ENCODE measurements at regions not wholly inside any gene's neighbourhood (a gene's known extent, or its start where the extent isn't known, plus 50 kb on each side); places are given as distances from the start of the nearest gene placed in this dataset.

DNA sequence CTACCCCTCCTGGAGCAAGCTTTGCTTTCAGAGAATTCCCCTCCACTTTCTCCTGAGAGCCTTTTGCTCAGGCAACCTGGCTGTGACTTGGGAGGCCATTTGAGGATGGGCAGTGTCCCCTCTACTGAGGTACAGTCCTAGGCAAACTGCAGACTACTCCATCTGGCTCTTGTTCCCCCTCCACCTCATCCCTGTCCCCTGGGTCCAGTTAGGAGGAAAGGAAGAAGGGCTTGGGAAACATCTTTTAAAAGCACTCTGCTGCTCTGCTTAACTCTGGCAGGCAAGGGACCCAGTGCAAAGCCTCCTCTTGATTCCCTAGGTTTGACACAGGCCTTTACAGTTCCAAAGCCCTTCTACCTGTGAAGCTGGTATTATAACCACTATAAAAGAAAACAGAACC lies 108.2 kb downstream of the NAV1 start:
- Histone ChIP-seq H2BK12ac (ENCODE audit: low read length in 2 of 2) (peak overlapping the region in 1 of 2 experiments; percentile 62), H3K27me3 (ENCODE audit: control insufficient read depth in 1 of 2, insufficient read depth in 1 of 2, low read length in 2 of 2) (no peaks in the 10 kb centered on the region), H4K8ac (ENCODE audit: low read length) (no peak overlapping the region), H3K4me1 (ENCODE audit: control insufficient read depth, insufficient read depth, low read depth, low read length) (peaks cover 25% of the 10 kb centered on the region), H2AFZ (ENCODE audit: low read depth, low read length) (no peak overlapping the region), H3K9ac (ENCODE audit: low read length) (peak overlapping the region; percentile 85), H3K14ac (ENCODE audit: low read length in 2 of 2) (no peak overlapping the region), H3K9me3 (ENCODE audit: control insufficient read depth, low read length) (no peaks in the 10 kb centered on the region), H4K91ac (ENCODE audit: low read length) (no peak overlapping the region), H3K4ac (ENCODE audit: low read depth in 1 of 2, low read length in 2 of 2) (peak overlapping the region in 1 of 2 experiments; percentile 0), H3K36me3 (ENCODE audit: control insufficient read depth in 1 of 2, insufficient read depth in 2 of 2, low read depth in 1 of 2, low read length in 2 of 2) (peaks cover 0 to 13% of the 10 kb centered on the region in 2 experiments), H3K23ac (ENCODE audit: low read length in 2 of 2) (no peak overlapping the region), H2BK15ac (ENCODE audit: low read depth, poor library complexity, severe bottlenecking) (no peak overlapping the region), H3K79me1 (replicated peaks; ENCODE audit: low read length, poor library complexity, severe bottlenecking) (peaks cover 18% of the 10 kb centered on the region), H3K4me2 (ENCODE audit: low read length, poor library complexity, severe bottlenecking) (no peak overlapping the region), H2BK120ac (ENCODE audit: low read depth, low read length) (peak overlapping the region; percentile 88), H3K18ac (ENCODE audit: low read depth in 1 of 2, low read length in 2 of 2) (no peak overlapping the region), H2AK5ac (ENCODE audit: low read length, severe bottlenecking) (no peak overlapping the region), H3K4me3 (ENCODE audit: insufficient read depth in 1 of 2, low read depth in 1 of 2, low read length in 2 of 2) (peak overlapping the region in 1 of 2 experiments; percentile 80), H3K27ac (ENCODE audit: low read length, poor library complexity, severe bottlenecking) (no peak overlapping the region), H2BK5ac (ENCODE audit: low read depth, low read length, poor library complexity, severe bottlenecking) (no peak overlapping the region)
- peak; percentile 33 for DNase-seq

DNA sequence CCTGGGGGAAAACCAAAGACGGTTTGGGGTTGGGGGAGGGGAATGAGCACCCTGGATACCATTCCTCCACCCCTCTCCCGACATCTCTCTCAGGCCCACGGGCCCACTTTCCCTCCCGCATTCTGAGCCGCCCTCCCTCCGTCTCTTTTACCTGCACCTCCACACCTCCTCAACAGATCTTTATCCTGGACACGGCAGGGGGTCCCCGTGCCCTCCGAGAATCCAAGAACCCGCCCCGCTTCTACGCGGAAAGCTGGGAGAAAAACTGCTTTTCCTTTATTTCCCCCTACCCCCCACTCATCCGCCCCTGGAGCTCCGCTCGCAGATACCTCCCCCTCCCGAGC lies 108.8 kb downstream of the NAV1 start:
- Histone ChIP-seq H2BK15ac (ENCODE audit: low read depth, poor library complexity, severe bottlenecking) (peak overlapping the region; percentile 71), H3K4me2 (ENCODE audit: low read length, poor library complexity, severe bottlenecking) (peak overlapping the region; percentile 95), H3K9ac (ENCODE audit: low read length) (peak overlapping the region; percentile 85), H2BK5ac (ENCODE audit: low read depth, low read length, poor library complexity, severe bottlenecking) (no peak overlapping the region), H4K8ac (ENCODE audit: low read length) (peak overlapping the region; percentile 80), H3K23ac (ENCODE audit: low read length in 2 of 2) (peak overlapping the region in 1 of 2 experiments; percentile 17), H2BK120ac (ENCODE audit: low read depth, low read length) (peak overlapping the region; percentile 88), H3K79me1 (replicated peaks; ENCODE audit: low read length, poor library complexity, severe bottlenecking) (peaks cover 21% of the 10 kb centered on the region), H2AFZ (ENCODE audit: low read depth, low read length) (no peak overlapping the region), H3K18ac (ENCODE audit: low read depth in 1 of 2, low read length in 2 of 2) (peak overlapping the region; percentile 86 to 92), H3K27ac (ENCODE audit: low read length, poor library complexity, severe bottlenecking) (no peak overlapping the region), H2BK12ac (ENCODE audit: low read length in 2 of 2) (peak overlapping the region; percentile 88 to 93), H3K4me1 (ENCODE audit: control insufficient read depth, insufficient read depth, low read depth, low read length) (peaks cover 25% of the 10 kb centered on the region), H3K4me3 (ENCODE audit: insufficient read depth in 1 of 2, low read depth in 1 of 2, low read length in 2 of 2) (peak overlapping the region; percentile 70 to 80), H3K27me3 (ENCODE audit: control insufficient read depth in 1 of 2, insufficient read depth in 1 of 2, low read length in 2 of 2) (no peaks in the 10 kb centered on the region), H3K14ac (ENCODE audit: low read length in 2 of 2) (peak overlapping the region in 1 of 2 experiments; percentile 71), H3K36me3 (ENCODE audit: control insufficient read depth in 1 of 2, insufficient read depth in 2 of 2, low read depth in 1 of 2, low read length in 2 of 2) (peaks cover 0 to 15% of the 10 kb centered on the region in 2 experiments), H3K4ac (ENCODE audit: low read depth in 1 of 2, low read length in 2 of 2) (peak overlapping the region; percentile 86 to 97), H3K9me3 (ENCODE audit: control insufficient read depth, low read length) (no peaks in the 10 kb centered on the region), H4K91ac (ENCODE audit: low read length) (peak overlapping the region; percentile 96), H2AK5ac (ENCODE audit: low read length, severe bottlenecking) (no peak overlapping the region)
- no peak for DNase-seq
- WGBS, result 7% methylated on average over 17 of the region's 17 CpGs

DNA sequence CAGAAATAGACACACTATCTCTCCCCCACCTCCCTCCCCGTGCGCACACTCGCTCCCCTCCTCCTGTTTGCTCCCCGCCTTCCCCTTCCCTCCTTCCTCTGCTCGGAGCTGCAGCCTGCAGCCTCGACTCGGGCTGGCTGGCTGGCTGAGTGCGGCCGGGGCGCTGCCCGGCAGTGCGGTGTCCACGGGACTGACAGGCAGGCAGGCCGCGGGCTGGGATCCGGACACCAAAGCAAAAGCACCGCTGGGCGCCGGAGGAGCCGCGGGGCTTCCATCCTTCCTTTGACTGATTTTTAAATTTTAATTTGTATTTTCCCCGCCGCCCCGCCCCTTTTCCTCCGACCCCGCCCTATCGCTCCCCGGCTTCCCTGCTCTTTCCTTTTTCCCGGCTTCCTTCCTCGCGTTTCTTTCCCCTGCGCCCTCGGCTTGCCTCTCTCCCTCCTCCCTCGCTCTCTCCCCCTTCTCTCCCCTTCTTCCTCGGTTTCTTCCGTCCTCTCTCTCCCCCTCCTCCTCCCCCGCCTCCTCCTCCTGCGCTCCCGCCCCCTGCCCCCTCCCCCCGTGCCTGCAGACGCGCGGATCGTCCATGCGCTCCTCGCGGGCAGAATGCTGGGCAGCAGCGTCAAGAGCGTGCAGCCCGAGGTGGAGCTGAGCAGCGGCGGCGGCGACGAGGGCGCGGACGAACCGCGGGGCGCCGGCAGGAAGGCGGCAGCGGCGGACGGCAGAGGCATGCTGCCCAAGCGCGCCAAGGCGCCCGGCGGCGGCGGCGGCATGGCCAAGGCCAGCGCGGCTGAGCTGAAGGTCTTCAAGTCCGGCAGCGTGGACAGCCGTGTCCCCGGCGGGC lies 109.4 kb downstream of the NAV1 start:
- Histone ChIP-seq H3K4me3 (ENCODE audit: insufficient read depth in 1 of 2, low read depth in 1 of 2, low read length in 2 of 2) (peak overlapping the region; percentile 70 to 96), H2AFZ (ENCODE audit: low read depth, low read length) (peak overlapping the region; percentile 23), H3K4ac (ENCODE audit: low read depth in 1 of 2, low read length in 2 of 2) (peak overlapping the region; percentile 77 to 97), H3K9ac (ENCODE audit: low read length) (peak overlapping the region; percentile 93), H2AK5ac (ENCODE audit: low read length, severe bottlenecking) (no peak overlapping the region), H3K18ac (ENCODE audit: low read depth in 1 of 2, low read length in 2 of 2) (peak overlapping the region; percentile 92 to 99), H2BK120ac (ENCODE audit: low read depth, low read length) (peak overlapping the region; percentile 88), H4K91ac (ENCODE audit: low read length) (peak overlapping the region; percentile 95), H3K9me3 (ENCODE audit: control insufficient read depth, low read length) (no peaks in the 10 kb centered on the region), H2BK12ac (ENCODE audit: low read length in 2 of 2) (peak overlapping the region; percentile 72 to 93), H3K4me1 (ENCODE audit: control insufficient read depth, insufficient read depth, low read depth, low read length) (peaks cover 25% of the 10 kb centered on the region), H4K8ac (ENCODE audit: low read length) (peak overlapping the region; percentile 80), H2BK5ac (ENCODE audit: low read depth, low read length, poor library complexity, severe bottlenecking) (no peak overlapping the region), H3K4me2 (ENCODE audit: low read length, poor library complexity, severe bottlenecking) (peak overlapping the region; percentile 95), H3K79me1 (replicated peaks; ENCODE audit: low read length, poor library complexity, severe bottlenecking) (peaks cover 23% of the 10 kb centered on the region), H3K23ac (ENCODE audit: low read length in 2 of 2) (peak overlapping the region; percentile 11 to 73), H2BK15ac (ENCODE audit: low read depth, poor library complexity, severe bottlenecking) (peak overlapping the region; percentile 98), H3K27ac (ENCODE audit: low read length, poor library complexity, severe bottlenecking) (no peak overlapping the region), H3K36me3 (ENCODE audit: control insufficient read depth in 1 of 2, insufficient read depth in 2 of 2, low read depth in 1 of 2, low read length in 2 of 2) (peaks cover 0 to 21% of the 10 kb centered on the region in 2 experiments), H3K14ac (ENCODE audit: low read length in 2 of 2) (peak overlapping the region in 1 of 2 experiments; percentile 68), H3K27me3 (ENCODE audit: control insufficient read depth in 1 of 2, insufficient read depth in 1 of 2, low read length in 2 of 2) (no peaks in the 10 kb centered on the region)
- WGBS, result 1% methylated on average over 61 of the region's 81 CpGs
- DNase-seq, result peak; percentile 86

DNA sequence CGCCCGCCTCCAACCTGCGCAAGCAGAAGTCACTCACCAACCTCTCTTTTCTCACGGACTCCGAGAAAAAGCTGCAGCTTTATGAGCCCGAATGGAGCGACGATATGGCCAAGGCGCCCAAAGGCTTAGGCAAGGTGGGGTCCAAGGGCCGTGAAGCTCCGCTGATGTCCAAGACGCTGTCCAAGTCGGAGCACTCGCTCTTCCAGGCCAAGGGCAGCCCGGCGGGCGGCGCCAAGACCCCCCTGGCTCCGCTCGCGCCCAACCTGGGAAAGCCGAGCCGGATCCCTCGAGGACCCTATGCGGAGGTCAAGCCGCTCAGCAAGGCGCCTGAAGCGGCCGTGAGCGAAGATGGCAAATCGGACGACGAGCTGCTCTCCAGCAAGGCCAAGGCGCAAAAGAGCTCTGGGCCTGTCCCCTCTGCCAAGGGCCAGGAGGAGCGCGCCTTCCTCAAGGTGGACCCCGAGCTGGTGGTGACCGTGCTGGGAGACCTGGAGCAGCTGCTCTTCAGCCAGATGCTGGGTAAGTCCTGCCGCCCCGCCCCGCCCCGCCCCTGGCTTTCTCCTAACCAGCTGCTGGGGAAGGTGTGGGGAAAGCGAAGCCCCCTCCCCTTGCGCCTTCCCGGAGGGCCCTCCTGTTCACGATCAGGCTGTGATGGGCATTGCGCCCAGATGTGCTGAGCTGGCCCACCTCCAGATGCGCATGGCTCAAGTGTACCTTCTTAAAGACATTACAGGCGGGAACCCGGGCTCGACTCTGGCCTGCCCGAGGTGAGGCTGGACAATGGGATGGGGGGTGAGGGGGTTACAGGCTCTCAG lies 110.2 kb downstream of the NAV1 start:
- Histone ChIP-seq H3K4me1 (ENCODE audit: control insufficient read depth, insufficient read depth, low read depth, low read length) (peaks cover 27% of the 10 kb centered on the region), H3K4ac (ENCODE audit: low read depth in 1 of 2, low read length in 2 of 2) (peak overlapping the region; percentile 49 to 85), H2AK5ac (ENCODE audit: low read length, severe bottlenecking) (no peak overlapping the region), H3K27me3 (ENCODE audit: control insufficient read depth in 1 of 2, insufficient read depth in 1 of 2, low read length in 2 of 2) (no peaks in the 10 kb centered on the region), H3K27ac (ENCODE audit: low read length, poor library complexity, severe bottlenecking) (no peak overlapping the region), H3K36me3 (ENCODE audit: control insufficient read depth in 1 of 2, insufficient read depth in 2 of 2, low read depth in 1 of 2, low read length in 2 of 2) (peaks cover 0 to 20% of the 10 kb centered on the region in 2 experiments), H2BK120ac (ENCODE audit: low read depth, low read length) (peak overlapping the region; percentile 82), H4K91ac (ENCODE audit: low read length) (peak overlapping the region; percentile 84), H3K18ac (ENCODE audit: low read depth in 1 of 2, low read length in 2 of 2) (peak overlapping the region; percentile 92 to 98), H3K23ac (ENCODE audit: low read length in 2 of 2) (peak overlapping the region; percentile 11 to 63), H4K8ac (ENCODE audit: low read length) (peak overlapping the region; percentile 51), H3K4me2 (ENCODE audit: low read length, poor library complexity, severe bottlenecking) (peak overlapping the region; percentile 95), H3K4me3 (ENCODE audit: insufficient read depth in 1 of 2, low read depth in 1 of 2, low read length in 2 of 2) (peak overlapping the region; percentile 70 to 96), H2BK5ac (ENCODE audit: low read depth, low read length, poor library complexity, severe bottlenecking) (no peak overlapping the region), H3K14ac (ENCODE audit: low read length in 2 of 2) (peak overlapping the region; percentile 65 to 68), H2AFZ (ENCODE audit: low read depth, low read length) (no peak overlapping the region), H3K9me3 (ENCODE audit: control insufficient read depth, low read length) (no peaks in the 10 kb centered on the region), H3K9ac (ENCODE audit: low read length) (peak overlapping the region; percentile 93), H2BK12ac (ENCODE audit: low read length in 2 of 2) (peak overlapping the region; percentile 16 to 72), H2BK15ac (ENCODE audit: low read depth, poor library complexity, severe bottlenecking) (peak overlapping the region; percentile 98), H3K79me1 (replicated peaks; ENCODE audit: low read length, poor library complexity, severe bottlenecking) (peaks cover 25% of the 10 kb centered on the region)
- DNase-seq, result peak; percentile 55
- under 1% methylated on average over 52 of the region's 52 CpGs for WGBS

Measured in mesenchymal stem cell (in vitro differentiated cells and primary cell).